Stimulated activated CD4-positive, alpha-beta T cell treated with anti-CD3 and anti-CD28 coated beads, Interleukin-4, amount 100 ng/mL, for 1 hour (primary cell): ENCODE measurements at regions not wholly inside any gene's neighbourhood (a gene's known extent, or its start where the extent isn't known, plus 50 kb on each side); places are given as distances from the start of the nearest gene placed in this dataset.

Experiments used
- DNase-seq: peaks from one replicate; pipeline ENCODE4 v3.0.0-alpha.2; 2020

- DNase-seq, result no peak
These were observed 452.4 kb downstream of the ZEB2 start for GRCh38 chr2:144067506-144067905.

- no peak for DNase-seq
These were observed 456.3 kb downstream of the ZEB2 start for GRCh38 chr2:144063602-144064001.

- DNase-seq, result no peak
These were observed 465.0 kb downstream of the ZEB2 start for GRCh38 chr2:144054911-144055310.

GRCh38 chr2:144052083-144052482 lies 467.8 kb downstream of the ZEB2 start:
- DNase-seq, result no peak

- DNase-seq, result no peak
These were observed 470.8 kb downstream of the ZEB2 start for GRCh38 chr2:144049137-144049536.

GRCh38 chr2:144048631-144049060 lies 471.3 kb downstream of the ZEB2 start:
- DNase-seq, result no peak

- DNase-seq, result no peak
These were observed 477.2 kb downstream of the ZEB2 start for GRCh38 chr2:144042751-144043150.

- DNase-seq, result no peak
These were observed 478.3 kb downstream of the ZEB2 start for GRCh38 chr2:144041612-144042011.

GRCh38 chr2:144040834-144041233 lies 479.1 kb downstream of the ZEB2 start:
- no peak for DNase-seq

- no peak for DNase-seq
These were observed 487.4 kb downstream of the ZEB2 start for GRCh38 chr2:144032566-144032965.

GRCh38 chr2:144030791-144031190 lies 489.1 kb downstream of the ZEB2 start:
- DNase-seq, result no peak

GRCh38 chr2:144027593-144027992 lies 492.3 kb downstream of the ZEB2 start:
- no peak for DNase-seq

- DNase-seq, result no peak
These were observed 493.2 kb downstream of the ZEB2 start for GRCh38 chr2:144026753-144027152.

GRCh38 chr2:144020047-144020446 lies 499.9 kb downstream of the ZEB2 start:
- DNase-seq, result no peak

- DNase-seq, result no peak
These were observed 504.2 kb downstream of the ZEB2 start for GRCh38 chr2:144015655-144016245.

GRCh38 chr2:144015036-144015435 lies 504.9 kb downstream of the ZEB2 start:
- DNase-seq, result no peak

- no peak for DNase-seq
These were observed 505.8 kb downstream of the ZEB2 start for GRCh38 chr2:144014103-144014502.

GRCh38 chr2:144012304-144012703 lies 507.6 kb downstream of the ZEB2 start:
- no peak for DNase-seq

GRCh38 chr2:144011553-144011952 lies 508.4 kb downstream of the ZEB2 start:
- DNase-seq, result no peak

GRCh38 chr2:144011098-144011497 lies 508.8 kb downstream of the ZEB2 start:
- no peak for DNase-seq

- no peak for DNase-seq
These were observed 509.7 kb downstream of the ZEB2 start for GRCh38 chr2:144010096-144010836.

GRCh38 chr2:144006139-144006538 lies 513.8 kb downstream of the ZEB2 start:
- no peak for DNase-seq

- no peak for DNase-seq
These were observed 515.2 kb downstream of the ZEB2 start for GRCh38 chr2:144004742-144005141.

- DNase-seq, result no peak
These were observed 516.4 kb downstream of the ZEB2 start for GRCh38 chr2:144003460-144004075.
